Stimulated activated CD4-positive, alpha-beta T cell treated with anti-CD3 and anti-CD28 coated beads, TNF-alpha, amount 100 ng/mL, for 48 hours (primary cell): ENCODE measurements at regions not wholly inside any gene's neighbourhood (a gene's known extent, or its start where the extent isn't known, plus 50 kb on each side); places are given as distances from the start of the nearest gene placed in this dataset.
"Not testable (repeated sequence)": the region's sequence is repeated elsewhere in the genome, so short reads cannot be mapped to it uniquely, and the experiment has no call there.

Experiments
- DNase-seq, 3 donors: peaks; one replicate each; pipeline ENCODE4 v3.0.0-alpha.2; 2020; ENCODE audit warnings: low read depth in 3 of 3

- DNase-seq: no peak
Measured at GRCh38 chr21:15614766-15615165, 115.0 kb upstream of the USP25 start.

- no peak for DNase-seq
Measured at GRCh38 chr21:15616864-15617574, 112.8 kb upstream of the USP25 start.

GRCh38 chr21:15617964-15618363 is 111.8 kb upstream of the USP25 start:
- DNase-seq: no peak

GRCh38 chr21:15620892-15621291 is 108.9 kb upstream of the USP25 start:
- no peak for DNase-seq

- no peak for DNase-seq
Measured at GRCh38 chr21:15624646-15625045, 105.1 kb upstream of the USP25 start.

GRCh38 chr21:15625363-15625762 is 104.4 kb upstream of the USP25 start:
- DNase-seq: no peak

GRCh38 chr21:15626031-15626430 is 103.8 kb upstream of the USP25 start:
- no peak for DNase-seq

- no peak for DNase-seq
Measured at GRCh38 chr21:15627011-15627410, 102.8 kb upstream of the USP25 start.

GRCh38 chr21:15627823-15628222 is 102.0 kb upstream of the USP25 start:
- DNase-seq: no peak

GRCh38 chr21:15631342-15631741 is 98.4 kb upstream of the USP25 start:
- no peak for DNase-seq

- not testable (repeated sequence) for DNase-seq
Measured at GRCh38 chr21:15634541-15634940, 95.2 kb upstream of the USP25 start.

GRCh38 chr21:15638856-15639549 is 90.8 kb upstream of the USP25 start:
- no peak for DNase-seq

GRCh38 chr21:15640113-15640512 is 89.7 kb upstream of the USP25 start:
- DNase-seq: not testable (repeated sequence)

- DNase-seq: no peak
Measured at GRCh38 chr21:15644489-15644888, 85.3 kb upstream of the USP25 start.

GRCh38 chr21:15645830-15646229 is 84.0 kb upstream of the USP25 start:
- no peak for DNase-seq

- no peak for DNase-seq
Measured at GRCh38 chr21:15650735-15651134, 79.0 kb upstream of the USP25 start.

GRCh38 chr21:15651172-15651571 is 78.6 kb upstream of the USP25 start:
- DNase-seq: no peak

- DNase-seq: no peak
Measured at GRCh38 chr21:15653710-15654109, 76.1 kb upstream of the USP25 start.

GRCh38 chr21:15654171-15654570 is 75.6 kb upstream of the USP25 start:
- DNase-seq: no peak

- no peak for DNase-seq
Measured at GRCh38 chr21:15659753-15660422, 69.9 kb upstream of the USP25 start.

GRCh38 chr21:15660423-15660804 is 69.4 kb upstream of the USP25 start:
- DNase-seq: no peak

GRCh38 chr21:15667010-15667409 is 62.8 kb upstream of the USP25 start:
- no peak for DNase-seq

GRCh38 chr21:15667819-15668218 is 62.0 kb upstream of the USP25 start:
- DNase-seq: no peak
